Endothelial cell of umbilical vein (primary cell): ENCODE measurements at regions not wholly inside any gene's neighbourhood (a gene's known extent, or its start where the extent isn't known, plus 50 kb on each side); places are given as distances from the start of the nearest gene placed in this dataset.

ENCODE experiments used
- BruUV-seq: library from RNA; stranded (reverse); fragments of 400-500 nt; replicated peaks from 2 replicates; lab custom pipeline; 2021; lab: Mats Ljungman, UMichigan
- CTCF ChIA-PET: fragments of 300-600, 350-600 bp; sonication (Branson Sonifier 250); formaldehyde crosslinking; loops from one replicate; lab custom pipeline; 2021; ENCODE audit warnings: antibody characterized with exemption, inconsistent platforms; lab: Charles Lee
- POLR2A ChIA-PET: fragments of 300-600, 350-600 bp; sonication (Branson Sonifier 250); formaldehyde crosslinking; loops from one replicate; lab custom pipeline; 2021; ENCODE audit warnings: antibody characterized with exemption, inconsistent platforms; lab: Charles Lee
- DNase-seq: peaks from one replicate; pipeline ENCODE4 v3.0.0-alpha.2; 2011; ENCODE audit warnings: low read depth, low spot score
- FAIRE-seq: peaks from 2 replicates; lab custom pipeline; 2011; peaks lifted over from hg19 to GRCh38; lab: Jason Lieb, UNC
- H2AFZ ChIP-seq: 2 replicates; pipeline ENCODE4 v1.6.0; 2012; ENCODE audit warnings: low read depth, low read length, control low read depth, inconsistent platforms
- H3K27ac ChIP-seq: 2 replicates; pipeline ENCODE4 v1.5.1; 2011; ENCODE audit warnings: low read depth, mild to moderate bottlenecking, control low read depth, low read length, moderate library complexity; ENCODE audit not compliant: insufficient read depth
- H3K27me3 ChIP-seq, 2 experiments: 2 replicates each; pipeline versions ENCODE4 v1.6.0 to v1.6.1; 2011; ENCODE audit warnings: low read length in 2 of 2, mixed read lengths in 1 of 2; ENCODE audit not compliant: control insufficient read depth in 2 of 2, insufficient read depth in 2 of 2
- H3K36me3 ChIP-seq, 2 experiments: 2 replicates in 1 of 2; 3 replicates in 1 of 2; pipeline ENCODE4 v1.5.1; 2011; ENCODE audit warnings: low read length in 2 of 2, mild to moderate bottlenecking in 1 of 2, moderate library complexity in 1 of 2; ENCODE audit not compliant: control insufficient read depth in 2 of 2, insufficient read depth in 2 of 2; ENCODE audit errors: extremely low read depth in 1 of 2
- H3K4me1 ChIP-seq: 3 replicates; pipeline ENCODE4 v1.5.1; 2011; ENCODE audit warnings: mild to moderate bottlenecking, low read length; ENCODE audit not compliant: control insufficient read depth, insufficient read depth; ENCODE audit errors: extremely low read depth
- H3K4me2 ChIP-seq: 2 replicates; pipeline ENCODE4 v1.6.1; 2011; ENCODE audit warnings: low read length, control low read depth, mixed read lengths; ENCODE audit not compliant: insufficient read depth
- H3K4me3 ChIP-seq, 3 experiments: fragments of 200-600 bp in 1 of 3; sonication (generic), shearing (Covaris generic) in 1 of 3; replicated peaks in 1 of 3; 2 replicates each; pipeline ENCODE4 v1.5.1; 2011 to 2016; ENCODE audit warnings: control low read depth in 3 of 3, low read length in 3 of 3, mild to moderate bottlenecking in 2 of 3, inconsistent platforms in 1 of 3, low read depth in 1 of 3, moderate library complexity in 1 of 3; ENCODE audit not compliant: insufficient read depth in 1 of 3
- H3K79me2 ChIP-seq: 2 replicates; pipeline ENCODE4 v1.6.0; 2012; ENCODE audit warnings: low read length, inconsistent platforms; ENCODE audit not compliant: control insufficient read depth, insufficient read depth
- H3K9ac ChIP-seq: replicated peaks from 2 replicates; pipeline ENCODE3; 2011; ENCODE audit warnings: low read length, control low read depth; ENCODE audit not compliant: insufficient read depth; ENCODE audit errors: extremely low read depth
- H3K9me1 ChIP-seq: replicated peaks from 3 replicates; pipeline ENCODE4 v1.6.0; 2011; ENCODE audit warnings: mild to moderate bottlenecking, low read length; ENCODE audit not compliant: control insufficient read depth, insufficient read depth; ENCODE audit errors: extremely low read depth
- H3K9me3 ChIP-seq: replicated peaks from 2 replicates; pipeline ENCODE4 v1.5.1; 2012; ENCODE audit warnings: low read length, inconsistent platforms; ENCODE audit not compliant: control insufficient read depth, insufficient read depth
- H4K20me1 ChIP-seq: replicated peaks from 2 replicates; pipeline ENCODE3; 2011; ENCODE audit warnings: mild to moderate bottlenecking, low read length; ENCODE audit not compliant: control insufficient read depth, insufficient read depth; ENCODE audit errors: extremely low read depth
- EZH2 ChIP-seq: IDR thresholded peaks from 2 replicates; pipeline ENCODE4 v1.6.1; 2012; ENCODE audit warnings: borderline replicate concordance, low read depth, mild to moderate bottlenecking, moderate library complexity, low read length, inconsistent platforms; ENCODE audit not compliant: severe bottlenecking
- FOS ChIP-seq: IDR thresholded peaks from 2 replicates; pipeline ENCODE4 v1.6.1; 2011; ENCODE audit warnings: mild to moderate bottlenecking, low read length, moderate library complexity, borderline replicate concordance; ENCODE audit not compliant: insufficient read depth
- GATA2 ChIP-seq: IDR thresholded peaks from 2 replicates; pipeline ENCODE4 v1.7.0; 2011; ENCODE audit warnings: low read depth, mild to moderate bottlenecking, moderate library complexity, mixed read lengths, low read length; ENCODE audit not compliant: insufficient read length, insufficient read depth
- JUN ChIP-seq: IDR thresholded peaks from 2 replicates; pipeline ENCODE4 v1.6.1; 2011; ENCODE audit warnings: borderline replicate concordance, low read depth; ENCODE audit not compliant: insufficient read length, insufficient read depth
- MYC ChIP-seq: IDR thresholded peaks from one replicate; pipeline ENCODE4 v1.6.1; 2011; ENCODE audit warnings: mild to moderate bottlenecking, low read depth, low read length
- POLR2A ChIP-seq: IDR thresholded peaks from 2 replicates; pipeline ENCODE4 v1.6.1; 2012; ENCODE audit warnings: low read depth, mild to moderate bottlenecking, control low read depth, low read length
- POLR2AphosphoS5 ChIP-seq: IDR thresholded peaks from 2 replicates; pipeline ENCODE4 v1.6.1; 2012; ENCODE audit warnings: low read depth, mild to moderate bottlenecking, control low read depth, low read length, moderate library complexity; ENCODE audit not compliant: insufficient read depth
- dilution Hi-C: fragments of 300-500 bp; cut with MboI; formaldehyde crosslinking; loops from one replicate; pipeline ENCODE4 v1.15.0; 2019; ENCODE audit warnings: low sequenced_read_pairs; ENCODE audit not compliant: extremely low pct_ligation_motif_present
- intact Hi-C: fragments of 100-400 bp; cut with micrococcal nuclease; formaldehyde crosslinking; loops from one replicate; pipeline ENCODE4 v1.10.0; 2022
- TF ChIP-seq, protein P1 (sequence below): IDR thresholded peaks from 2 replicates; pipeline ENCODE4 v1.6.1; 2011; ENCODE audit not compliant: insufficient read depth, insufficient read length
- TF ChIP-seq, protein P2 (sequence below), 2 donors: IDR thresholded peaks; 1 replicate in 1 of 2; 2 replicates in 1 of 2; pipeline ENCODE4 v1.5.1; 2011; ENCODE audit warnings: low read length in 2 of 2, mild to moderate bottlenecking in 2 of 2, moderate library complexity in 2 of 2, control low read depth in 1 of 2, inconsistent platforms in 1 of 2, low read depth in 1 of 2; ENCODE audit not compliant: insufficient read depth in 1 of 2; ENCODE audit errors: extremely low read depth in 1 of 2

DNA sequence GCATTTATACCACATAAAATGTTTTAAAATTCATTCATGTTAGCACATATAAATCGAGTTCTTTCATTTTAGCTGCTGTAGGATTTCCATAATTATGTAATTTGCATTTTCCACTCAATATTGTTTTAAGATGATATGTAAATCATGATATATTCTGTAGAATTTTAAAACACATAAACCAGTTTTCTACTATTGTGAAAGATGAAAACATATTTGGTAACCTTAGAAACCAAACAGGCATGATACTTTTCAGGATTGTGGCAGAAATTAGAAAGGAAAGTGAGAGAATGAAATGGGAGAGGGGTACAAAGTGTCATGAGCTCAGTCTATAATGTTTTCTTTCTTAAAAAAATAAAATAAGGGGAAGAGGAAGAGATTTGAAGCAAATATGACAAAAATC, 269.3 kb downstream of the PPP1R3A start:
- TF ChIP-seq MYC (no peak), FOS (no peak), EZH2 (no peak), POLR2AphosphoS5 (no peak), POLR2A (no peak), GATA2 (no peak), JUN (no peak)
- TF ChIP-seq, protein P1, sequence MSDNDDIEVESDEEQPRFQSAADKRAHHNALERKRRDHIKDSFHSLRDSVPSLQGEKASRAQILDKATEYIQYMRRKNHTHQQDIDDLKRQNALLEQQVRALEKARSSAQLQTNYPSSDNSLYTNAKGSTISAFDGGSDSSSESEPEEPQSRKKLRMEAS, result no peak
- TF ChIP-seq, protein P2, sequence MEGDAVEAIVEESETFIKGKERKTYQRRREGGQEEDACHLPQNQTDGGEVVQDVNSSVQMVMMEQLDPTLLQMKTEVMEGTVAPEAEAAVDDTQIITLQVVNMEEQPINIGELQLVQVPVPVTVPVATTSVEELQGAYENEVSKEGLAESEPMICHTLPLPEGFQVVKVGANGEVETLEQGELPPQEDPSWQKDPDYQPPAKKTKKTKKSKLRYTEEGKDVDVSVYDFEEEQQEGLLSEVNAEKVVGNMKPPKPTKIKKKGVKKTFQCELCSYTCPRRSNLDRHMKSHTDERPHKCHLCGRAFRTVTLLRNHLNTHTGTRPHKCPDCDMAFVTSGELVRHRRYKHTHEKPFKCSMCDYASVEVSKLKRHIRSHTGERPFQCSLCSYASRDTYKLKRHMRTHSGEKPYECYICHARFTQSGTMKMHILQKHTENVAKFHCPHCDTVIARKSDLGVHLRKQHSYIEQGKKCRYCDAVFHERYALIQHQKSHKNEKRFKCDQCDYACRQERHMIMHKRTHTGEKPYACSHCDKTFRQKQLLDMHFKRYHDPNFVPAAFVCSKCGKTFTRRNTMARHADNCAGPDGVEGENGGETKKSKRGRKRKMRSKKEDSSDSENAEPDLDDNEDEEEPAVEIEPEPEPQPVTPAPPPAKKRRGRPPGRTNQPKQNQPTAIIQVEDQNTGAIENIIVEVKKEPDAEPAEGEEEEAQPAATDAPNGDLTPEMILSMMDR (IDR thresholded peaks at IDR 0.05; ENCODE audit: extremely low read depth in 1 of 2, insufficient read depth in 1 of 2, low read depth in 1 of 2, low read length in 2 of 2), result no peak
- DNase-seq, result no peak
- ChIA-PET CTCF (no interaction called here), POLR2A (no interaction called here)
- H3K36me3 ChIP-seq, result no peaks in the 10 kb centered on the region
- no peak overlapping the region for H3K9ac ChIP-seq
- no peak overlapping the region for H2AFZ ChIP-seq
- dilution Hi-C loops (no loop called here), intact Hi-C loops (no loop called here)
- H3K27ac ChIP-seq, result no peak overlapping the region
- H3K4me3 ChIP-seq, result no peak overlapping the region
- no peaks in the 10 kb centered on the region for H3K9me1 ChIP-seq
- H3K27me3 ChIP-seq, result no peaks in the 10 kb centered on the region
- no peak overlapping the region for H3K4me2 ChIP-seq
- H3K9me3 ChIP-seq, result no peaks in the 10 kb centered on the region
- no peaks in the 10 kb centered on the region for H4K20me1 ChIP-seq
- H3K4me1 ChIP-seq, result no peaks in the 10 kb centered on the region
- H3K79me2 ChIP-seq, result no peaks in the 10 kb centered on the region
- no peak for FAIRE-seq
- no TSS peak for BruUV-seq
